NCI-H1105 treated with DMSO at 0.1 percent for 48 hours (cell line): ENCODE measurements at regions not wholly inside any gene's neighbourhood (a gene's known extent, or its start where the extent isn't known, plus 50 kb on each side); places are given as distances from the start of the nearest gene placed in this dataset.
"Not testable (repeated sequence)": the region's sequence is repeated elsewhere in the genome, so short reads cannot be mapped to it uniquely, and the experiment has no call there.

Experiments used
- DNase-seq: peaks from one replicate; lab custom pipeline; 2025; lab: John Stamatoyannopoulos, UW

DNA sequence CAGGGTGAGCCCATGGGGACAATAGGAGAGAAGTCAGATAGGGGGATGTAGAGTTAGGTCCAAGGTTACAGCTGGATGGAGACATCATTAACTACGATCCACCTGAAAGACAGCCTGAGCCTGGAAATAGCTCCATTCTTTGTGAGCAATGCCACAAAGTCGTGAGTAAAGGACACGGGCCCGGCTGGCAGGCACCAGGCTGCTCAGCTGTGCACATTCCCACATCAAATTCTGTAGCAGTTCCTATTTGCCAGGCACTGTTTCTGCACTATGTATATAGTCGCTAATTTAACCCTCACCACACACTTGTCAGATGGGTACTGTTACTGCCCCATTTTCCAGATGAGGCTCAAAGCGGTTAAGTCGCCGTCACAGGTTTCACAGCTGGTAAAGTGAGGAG, 338.0 kb upstream of the KAZN start:
- DNase-seq = no peak

DNA sequence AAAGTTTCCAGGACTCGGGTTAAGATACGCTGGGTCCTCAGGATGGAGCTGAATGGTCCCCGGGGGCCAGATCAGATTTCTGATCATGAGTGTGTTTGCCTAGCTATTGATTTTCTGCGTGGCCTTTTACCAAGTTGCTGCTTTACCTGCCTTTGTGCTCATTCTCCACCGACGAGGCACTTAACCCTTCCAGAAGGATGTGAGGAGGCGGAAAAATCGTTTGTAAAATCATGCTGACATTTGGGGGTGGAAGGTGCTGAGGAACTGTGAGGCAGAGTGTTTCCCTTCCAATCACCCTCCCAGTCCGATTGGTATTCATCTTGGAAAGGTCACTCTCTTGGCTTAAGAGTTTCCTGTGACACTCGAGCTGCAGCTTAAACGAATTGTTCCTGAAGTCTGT, 337.1 kb upstream of the KAZN start:
- no peak for DNase-seq

DNA sequence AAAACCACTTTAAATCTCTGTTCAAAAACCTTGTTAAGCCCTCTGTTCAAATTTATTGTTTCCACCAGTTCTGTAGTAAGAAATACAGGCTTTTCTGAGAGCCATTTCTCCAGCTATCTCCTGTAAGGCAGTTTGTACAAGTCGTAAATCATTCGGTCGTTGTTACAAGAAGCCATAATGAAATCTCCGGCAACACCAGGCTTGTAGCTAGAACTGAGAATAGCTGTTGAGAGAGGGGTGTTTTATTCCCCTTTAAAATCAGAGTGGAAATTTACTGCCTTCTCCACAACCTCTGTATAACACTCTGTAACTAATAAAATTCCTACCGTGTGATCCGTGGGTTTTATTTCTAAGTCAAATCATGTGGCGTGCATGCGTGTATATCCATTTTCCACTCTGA, 335.8 kb upstream of the KAZN start:
- peak; percentile 14 for DNase-seq

DNA sequence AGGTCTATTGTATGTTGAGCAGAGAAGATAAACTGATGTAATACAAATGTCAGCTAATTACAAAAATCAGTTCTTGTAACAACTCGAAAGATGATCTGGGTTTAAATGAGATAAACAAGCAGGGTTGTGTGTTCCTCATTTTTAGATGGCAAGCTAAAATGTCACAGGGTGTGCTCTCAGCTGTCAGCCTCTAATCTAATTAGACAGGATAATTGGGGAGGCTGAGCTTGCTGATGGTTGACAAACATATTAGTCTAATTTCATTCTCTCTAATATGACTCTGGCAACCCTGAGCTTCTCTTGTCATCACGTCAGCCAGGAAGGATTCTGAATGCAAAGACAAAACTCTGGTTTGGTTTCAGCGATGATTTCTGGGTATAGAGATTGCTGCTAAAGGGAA, 335.3 kb upstream of the KAZN start:
- peak; percentile 43 for DNase-seq

DNA sequence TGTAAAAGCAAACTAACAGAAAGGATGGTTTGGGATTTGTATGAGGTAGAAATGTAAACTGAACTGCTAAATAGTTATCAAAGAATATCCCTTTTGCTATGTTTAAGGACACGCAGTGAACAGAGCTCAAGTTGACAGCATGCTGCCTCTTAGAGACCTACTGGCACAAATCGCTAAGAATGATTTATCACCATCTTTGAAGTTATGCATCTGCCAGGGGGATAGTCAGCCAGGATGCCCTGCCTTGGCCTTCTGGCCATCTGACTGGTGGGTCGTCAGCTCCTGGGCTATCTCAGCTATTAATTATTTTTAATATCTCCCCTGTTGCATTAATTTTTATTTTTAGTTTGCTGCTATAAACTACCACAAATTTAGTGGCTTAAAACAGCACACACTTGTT, 334.8 kb upstream of the KAZN start:
- no peak for DNase-seq

DNA sequence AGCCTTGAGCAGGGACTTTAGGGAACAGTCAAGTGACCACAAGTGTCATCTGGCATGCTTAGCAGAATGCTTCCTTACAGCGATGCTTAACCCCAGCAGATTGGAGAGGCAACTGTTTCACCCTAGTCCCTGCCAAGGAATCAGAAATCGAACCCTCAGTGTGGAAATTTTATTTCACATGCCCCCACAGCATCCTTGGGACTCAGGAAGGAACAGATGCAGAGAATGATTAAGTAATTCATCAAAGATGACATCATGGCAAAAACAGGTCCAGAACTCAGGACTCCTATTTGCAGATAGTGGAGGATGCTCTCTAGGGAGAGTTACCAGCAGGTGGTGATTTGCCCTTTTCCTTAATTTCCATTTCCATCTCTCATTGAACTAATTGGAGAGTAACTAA, 333.0 kb upstream of the KAZN start:
- no peak for DNase-seq

DNA sequence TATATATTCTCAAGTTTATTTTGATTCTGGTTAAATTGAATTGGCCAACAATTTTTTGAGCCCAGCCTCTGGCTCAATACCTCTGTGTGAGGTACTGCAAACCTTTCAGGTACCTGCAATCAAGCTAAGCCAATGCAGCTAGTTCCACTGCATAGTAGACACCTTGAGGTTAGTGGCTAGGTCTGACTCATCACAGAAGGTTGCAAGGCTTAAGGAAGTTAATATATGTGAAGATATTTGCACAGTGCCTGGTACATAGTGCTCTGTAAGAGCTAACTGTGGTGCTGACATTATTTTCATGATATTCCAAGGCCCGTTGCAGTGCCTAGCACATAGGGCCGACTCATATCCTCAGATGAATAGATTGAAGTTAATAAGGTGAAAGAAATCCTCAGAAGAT, 330.5 kb upstream of the KAZN start:
- DNase-seq = no peak

DNA sequence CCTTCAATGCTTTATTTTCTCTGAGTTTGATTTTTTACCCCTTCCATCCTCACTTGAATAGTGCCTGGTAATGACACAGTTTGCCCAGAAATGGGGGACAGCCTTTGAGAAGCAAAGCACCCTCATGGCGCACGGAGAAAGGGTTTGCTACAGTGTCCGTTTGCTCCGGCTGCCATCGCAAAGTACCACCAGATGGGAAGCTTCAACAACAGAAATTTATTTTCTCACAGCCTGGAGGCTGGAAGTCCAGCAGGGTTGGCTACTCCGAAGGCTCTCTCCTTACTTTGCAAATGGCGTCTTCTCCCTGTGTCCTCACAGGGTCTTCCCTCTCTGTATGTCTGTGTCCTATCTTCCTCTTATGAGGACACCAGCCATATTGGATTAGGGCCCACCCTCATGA, 327.7 kb upstream of the KAZN start:
- DNase-seq = no peak

DNA sequence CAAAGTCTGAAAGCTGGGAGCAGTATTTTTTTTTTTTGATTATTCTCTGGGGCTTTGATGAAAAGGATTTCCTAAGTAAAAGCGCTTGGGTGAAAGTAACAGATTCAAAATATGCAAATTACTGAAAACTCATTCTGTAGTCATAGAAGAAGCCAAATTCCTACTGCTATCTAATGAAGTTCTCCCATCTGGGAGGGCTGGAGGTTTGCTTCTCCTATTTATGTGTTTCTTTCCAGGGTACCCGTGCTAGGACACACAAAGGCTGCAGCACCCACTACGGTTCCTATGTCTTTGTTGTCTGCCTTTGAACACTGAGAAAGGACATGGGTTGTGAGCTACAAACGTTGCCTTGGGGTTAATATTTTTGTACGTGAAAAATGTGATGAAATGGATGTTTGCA, 324.7 kb upstream of the KAZN start:
- DNase-seq = no peak

DNA sequence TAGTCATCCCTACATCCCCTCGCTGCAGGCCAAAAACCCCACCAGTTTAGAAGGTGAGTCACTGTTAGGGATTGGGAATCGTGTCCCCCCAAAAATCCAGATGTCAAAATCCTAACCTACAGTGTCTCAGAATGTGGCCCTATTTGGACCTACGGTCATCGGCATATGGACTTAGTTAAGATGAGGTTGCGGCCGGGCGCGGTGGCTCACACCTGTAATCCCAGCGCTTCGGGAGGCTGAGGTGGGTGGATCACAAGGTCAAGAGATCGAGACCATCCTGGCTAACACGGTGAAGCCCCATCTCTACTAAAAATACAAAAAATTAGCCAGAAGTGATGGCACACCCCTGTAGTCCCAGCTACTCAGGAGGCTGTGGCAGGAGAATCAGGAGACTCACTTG, 318.6 kb upstream of the KAZN start:
- not testable (repeated sequence) for DNase-seq

DNA sequence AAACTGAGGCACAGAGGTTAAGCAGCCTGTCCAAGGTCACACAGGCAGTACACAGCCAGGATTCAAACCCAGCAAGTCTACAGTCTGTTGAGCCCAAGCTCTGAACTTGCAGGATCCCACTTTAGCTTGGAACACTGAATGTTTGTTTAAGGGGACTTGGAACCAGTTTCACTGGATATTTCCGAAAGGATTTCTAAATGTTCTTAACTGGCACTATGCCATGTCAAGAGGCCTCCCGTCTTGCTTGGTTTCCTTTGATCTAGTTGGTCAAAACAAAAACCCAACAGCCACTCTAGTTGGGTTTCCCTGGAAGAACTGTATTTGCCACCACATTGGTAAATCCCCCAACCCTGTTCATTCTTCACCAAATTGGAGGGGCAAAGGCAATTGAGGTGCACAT, 317.6 kb upstream of the KAZN start:
- peak; percentile 77 for DNase-seq

DNA sequence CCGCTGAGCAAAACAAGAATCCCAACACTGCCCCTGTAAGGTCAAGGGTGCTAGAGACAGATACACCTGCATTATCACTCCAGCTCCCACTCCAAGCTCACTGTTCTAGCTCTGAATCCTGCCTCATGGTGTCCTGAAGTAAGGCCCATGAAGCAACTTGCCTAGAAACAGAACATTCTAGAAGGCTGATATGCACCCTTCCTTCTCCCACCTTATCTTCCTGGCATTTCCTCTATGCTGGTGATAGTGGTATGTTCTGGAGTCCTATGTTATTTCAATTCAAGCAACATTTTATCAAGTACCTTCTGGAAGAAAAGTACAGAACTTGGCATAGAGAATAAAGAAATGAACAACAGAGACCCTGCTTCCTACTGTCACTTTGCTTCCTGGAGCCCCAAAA, 317.1 kb upstream of the KAZN start:
- DNase-seq = no peak

DNA sequence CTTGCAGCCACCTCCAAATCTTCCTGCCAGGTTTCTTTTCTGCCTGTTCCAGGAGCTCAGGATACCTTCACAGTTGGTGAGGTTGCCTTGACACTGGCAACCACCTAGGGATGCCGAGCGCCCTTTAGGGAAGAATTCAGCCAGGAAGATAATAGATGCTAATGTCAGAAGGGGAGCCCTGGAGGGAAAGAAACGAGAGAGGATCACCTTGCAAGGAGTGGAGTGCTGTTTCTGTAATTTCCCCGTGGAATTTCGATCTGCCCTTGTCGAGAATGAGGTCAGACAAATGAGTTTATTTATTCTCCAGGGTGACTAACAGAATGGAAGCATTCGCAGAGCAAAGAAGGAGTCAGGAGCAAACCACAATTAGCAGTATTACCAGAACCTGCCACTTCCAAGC, 315.8 kb upstream of the KAZN start:
- no peak for DNase-seq

DNA sequence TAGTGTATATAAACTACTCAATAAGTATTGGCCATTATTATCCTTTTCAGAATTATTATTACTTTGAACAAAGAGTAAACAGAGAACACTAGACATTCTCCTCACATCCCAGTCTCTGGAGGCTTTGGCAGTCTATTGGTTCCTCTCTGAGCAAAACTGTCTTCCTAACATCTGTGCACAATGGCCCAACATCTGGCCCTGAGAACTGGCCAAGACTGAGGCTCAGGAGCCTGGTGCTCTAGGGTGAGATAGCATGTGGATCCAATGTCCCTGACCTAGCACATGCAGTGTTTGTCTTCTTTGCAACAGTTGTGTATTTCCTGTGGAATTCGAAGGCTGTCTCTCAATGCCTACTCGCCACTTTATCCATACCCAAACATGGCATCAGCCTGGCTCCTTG, 313.2 kb upstream of the KAZN start:
- no peak for DNase-seq

DNA sequence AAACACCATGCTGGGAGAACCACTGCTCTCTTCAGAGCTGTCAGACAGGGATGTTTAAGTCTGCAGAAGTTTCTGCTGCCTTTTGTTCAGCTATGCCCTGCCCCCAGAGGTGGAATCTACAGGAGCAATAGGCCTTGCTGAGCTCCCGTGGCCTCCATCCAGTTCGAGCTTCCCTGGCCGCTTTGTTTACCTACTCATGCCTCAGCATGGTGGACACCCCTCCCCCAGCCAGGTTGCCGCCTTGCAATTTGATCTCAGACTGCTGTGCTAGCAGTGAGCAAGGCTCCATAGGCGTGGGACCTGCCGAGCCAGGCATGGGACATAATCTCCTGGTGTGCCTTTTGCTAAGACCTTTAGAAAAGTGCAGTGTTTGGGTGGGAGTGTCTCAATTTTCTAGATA, 307.3 kb upstream of the KAZN start:
- DNase-seq = peak; percentile 27

DNA sequence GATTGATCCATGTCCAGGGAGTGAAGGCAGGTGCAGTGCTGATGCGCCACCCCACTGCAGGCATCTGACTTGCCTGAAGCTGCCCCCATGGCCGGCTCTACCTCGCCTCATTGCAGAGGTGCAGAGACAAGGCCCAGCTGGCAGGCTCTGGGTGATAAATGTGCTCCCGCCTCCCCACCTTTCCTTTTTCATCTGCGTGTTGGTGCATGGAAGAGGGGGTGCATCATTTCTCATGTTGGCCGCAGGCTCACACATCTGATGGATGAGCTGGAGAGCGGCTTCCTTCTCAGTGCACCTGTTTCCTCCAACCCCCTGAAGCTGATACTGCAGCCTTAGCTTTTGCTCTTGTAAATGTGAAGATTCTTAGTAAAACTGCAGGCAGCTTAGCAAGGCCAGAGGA, 306.0 kb upstream of the KAZN start:
- no peak for DNase-seq

DNA sequence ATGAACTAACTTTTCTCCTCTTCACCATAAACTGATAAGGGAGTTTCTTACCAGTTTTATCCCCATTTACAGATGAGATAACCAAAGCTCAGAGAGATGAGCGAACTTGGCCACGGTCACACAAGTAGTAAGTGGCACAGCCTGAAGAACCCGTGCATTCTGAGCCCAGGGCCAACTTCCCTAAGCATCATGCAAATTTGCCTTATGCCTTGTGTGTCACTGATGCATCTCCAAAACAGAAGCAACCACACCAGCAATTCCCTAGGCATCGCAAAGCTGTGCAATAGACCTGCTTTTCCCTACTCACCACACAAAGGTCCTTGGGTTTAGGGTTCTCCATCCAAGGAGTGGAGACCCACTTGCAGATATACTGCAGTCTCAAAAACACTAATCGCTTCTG, 304.5 kb upstream of the KAZN start:
- no peak for DNase-seq

DNA sequence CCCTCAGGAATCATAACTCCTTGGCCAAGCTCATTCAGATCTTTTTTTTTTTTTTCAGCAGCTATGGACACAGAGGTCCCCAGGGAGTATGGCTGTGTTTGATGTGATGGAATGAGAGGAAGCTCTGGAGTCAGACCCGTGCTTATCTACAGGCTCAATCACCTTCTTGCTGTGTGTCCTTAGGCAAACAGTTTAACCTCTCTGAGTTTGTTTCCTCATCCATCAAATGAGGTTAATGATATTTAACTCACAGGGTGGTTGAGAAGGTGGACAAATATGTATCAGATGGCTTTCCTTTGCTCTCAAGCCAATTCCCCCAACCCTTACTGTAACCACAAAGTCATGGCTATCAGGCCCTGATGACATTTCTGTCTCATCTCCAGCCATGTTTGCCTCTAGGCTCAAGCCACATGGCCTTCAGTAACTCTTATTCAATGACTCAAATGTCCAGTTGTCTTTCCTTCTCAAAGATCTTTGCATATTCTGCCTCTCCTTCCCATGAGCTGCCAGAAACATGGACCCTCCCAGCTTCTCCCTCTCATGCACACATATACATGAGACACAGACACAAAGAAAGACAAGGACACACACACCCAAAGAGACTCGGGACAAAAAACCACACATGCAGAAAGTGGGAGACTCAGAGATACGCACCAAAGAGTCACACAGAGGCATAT, 303.5 kb upstream of the KAZN start:
- DNase-seq = no peak

DNA sequence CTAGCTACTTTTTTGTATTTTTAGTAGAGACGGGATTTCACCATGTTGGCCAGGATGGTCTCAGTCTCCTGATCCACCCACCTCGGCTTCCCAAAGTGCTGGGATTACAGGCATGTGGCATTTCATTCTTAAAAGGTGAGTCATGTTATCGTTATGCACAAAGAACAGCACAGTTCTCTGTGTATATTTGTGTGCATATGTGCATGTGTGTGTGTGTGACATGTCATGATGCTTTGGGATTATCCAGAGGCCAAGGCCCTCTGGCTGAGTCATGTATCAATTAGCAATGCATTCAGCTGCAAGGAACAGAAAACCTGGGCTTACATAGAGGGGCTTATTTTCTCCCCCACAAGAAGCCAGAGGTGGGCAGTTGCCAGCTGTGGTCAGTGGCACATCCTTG, 301.7 kb upstream of the KAZN start:
- DNase-seq = no peak

DNA sequence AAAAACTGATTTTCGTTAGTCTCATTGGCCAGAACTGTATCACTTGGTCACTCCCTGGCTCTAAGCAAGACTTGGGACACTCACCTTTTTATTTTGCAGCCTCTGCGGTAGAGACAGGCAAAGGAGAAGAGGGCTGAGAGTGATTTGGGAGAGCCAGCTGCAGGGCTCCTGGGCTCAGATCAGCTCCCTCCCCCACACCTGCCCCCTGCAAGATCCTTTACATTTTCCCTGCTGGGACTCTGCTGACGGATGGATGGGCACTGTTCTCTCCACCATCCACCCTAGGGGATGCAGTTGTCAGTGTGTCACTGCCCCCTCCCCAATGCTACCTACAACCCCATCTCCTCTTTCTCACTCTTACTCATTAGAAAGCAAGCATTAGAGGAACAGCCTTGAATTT, 301.1 kb upstream of the KAZN start:
- DNase-seq = no peak

DNA sequence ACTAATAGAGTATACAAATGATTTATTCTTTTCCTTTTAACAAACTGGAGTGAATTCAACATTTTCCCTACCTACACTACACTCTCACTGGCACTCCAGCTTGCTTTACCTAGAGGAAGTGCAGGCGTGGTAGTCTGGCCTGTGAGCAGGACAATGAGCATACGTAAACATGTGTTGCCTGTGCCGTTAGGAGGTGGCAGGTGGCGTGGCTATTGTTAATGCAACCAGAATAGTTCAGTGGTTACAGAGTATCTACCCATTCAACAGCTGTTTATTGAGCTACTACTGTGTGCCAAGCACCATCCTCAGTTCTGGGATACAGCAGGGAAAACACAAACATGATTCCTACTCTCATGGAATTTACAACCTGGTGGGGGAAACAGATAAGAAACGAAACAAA, 299.7 kb upstream of the KAZN start:
- no peak for DNase-seq

DNA sequence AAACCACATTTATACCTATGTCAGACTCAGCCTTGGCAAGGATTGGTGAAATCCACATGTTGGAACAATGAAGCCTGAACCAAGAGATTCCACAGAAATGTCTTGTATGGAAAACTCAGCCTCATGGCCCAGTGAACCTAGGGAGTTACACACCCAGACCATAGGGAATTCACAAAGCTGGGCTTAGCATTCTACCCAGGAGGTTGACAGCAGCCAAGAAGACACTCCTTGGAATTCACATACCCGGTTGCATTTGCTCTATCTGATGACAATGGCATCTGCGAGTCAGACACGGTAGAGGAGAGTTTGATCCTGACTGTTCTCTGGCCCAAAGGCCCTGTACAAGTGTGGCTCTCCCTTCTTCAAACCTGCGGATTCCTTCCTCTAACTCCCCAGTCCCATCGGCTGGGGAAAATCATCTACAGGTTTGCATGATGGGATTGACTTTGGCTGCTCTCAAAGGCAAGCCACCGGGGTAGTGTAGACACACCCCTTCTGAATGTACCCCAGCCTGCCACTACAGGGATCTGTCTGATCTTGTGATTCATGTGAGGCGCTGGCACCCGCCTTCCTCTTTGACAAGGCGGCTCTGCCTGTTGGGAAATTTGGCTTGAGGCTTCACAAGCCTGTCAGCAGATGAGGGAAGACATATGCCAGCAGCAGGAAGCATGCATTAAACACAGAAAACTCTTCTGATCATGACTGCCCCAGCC, 297.3 kb upstream of the KAZN start:
- DNase-seq = no peak

DNA sequence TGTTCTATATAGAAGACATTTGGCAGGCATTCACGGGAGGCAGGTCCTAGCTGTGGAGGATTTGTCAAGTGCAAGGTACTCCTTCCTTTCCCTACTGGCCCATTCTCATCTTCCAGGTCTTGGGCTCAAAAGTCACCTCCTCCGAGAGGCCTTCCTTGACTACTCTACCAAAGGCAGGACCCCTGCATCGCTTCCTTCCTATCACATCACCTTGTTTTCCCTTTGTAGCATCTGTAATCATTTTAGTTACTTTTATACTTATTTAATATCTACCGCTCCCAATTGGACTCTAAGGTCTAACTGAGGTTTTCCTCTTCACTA, 296.8 kb upstream of the KAZN start:
- DNase-seq = no peak

DNA sequence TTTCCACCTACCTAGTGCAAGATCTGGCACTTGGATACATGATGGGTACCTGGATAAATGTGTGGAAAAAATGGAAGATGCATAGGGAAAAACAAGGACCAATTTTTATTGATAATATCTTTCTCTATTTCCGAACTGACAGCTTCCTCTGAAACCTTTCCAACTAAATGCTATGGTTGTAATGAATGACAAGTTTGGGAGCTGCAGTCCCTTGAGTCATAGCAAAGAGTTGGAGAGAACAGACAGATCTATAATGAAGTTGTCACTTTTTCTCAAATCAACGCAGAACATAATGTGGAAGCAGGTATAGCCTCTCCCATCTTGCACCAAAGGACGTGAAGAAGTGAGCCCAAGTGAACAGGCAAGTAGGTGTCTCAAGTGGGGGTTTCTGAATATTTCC, 296.5 kb upstream of the KAZN start:
- no peak for DNase-seq
